RWPE2 (cell line): ENCODE measurements at regions not wholly inside any gene's neighbourhood (a gene's known extent, or its start where the extent isn't known, plus 50 kb on each side); places are given as distances from the start of the nearest gene placed in this dataset.
"Not testable (repeated sequence)": the region's sequence is repeated elsewhere in the genome, so short reads cannot be mapped to it uniquely, and the experiment has no call there.

Experiments used
- ATAC-seq: fragments of 200-7000 bp; cut with Tn5 transposase; 3 replicates; pipeline ENCODE4 v1.9.1; 2021; ENCODE audit warnings: low read depth
- DNase-seq: peaks from one replicate; pipeline ENCODE4 v3.0.0-alpha.2; 2020; ENCODE audit warnings: low spot score
- H3K27ac ChIP-seq: fragments of 450-650 bp; 2 replicates; pipeline ENCODE4 v1.5.1; 2017; ENCODE audit warnings: mild to moderate bottlenecking; ENCODE audit not compliant: poor library complexity, severe bottlenecking
- H3K27me3 ChIP-seq: fragments of 250-450 bp; sonication (Bioruptor Pico); 2 replicates; pipeline ENCODE4 v1.5.1; 2021; ENCODE audit warnings: mild to moderate bottlenecking, moderate library complexity; ENCODE audit not compliant: insufficient read depth, poor library complexity, severe bottlenecking
- H3K36me3 ChIP-seq: fragments of 250-450 bp; sonication (Bioruptor Pico); 2 replicates; pipeline ENCODE4 v1.5.1; 2020; ENCODE audit warnings: low read depth, mild to moderate bottlenecking, moderate library complexity
- H3K4me1 ChIP-seq: fragments of 250-450 bp; sonication (Bioruptor Pico); 2 replicates; pipeline ENCODE4 v1.5.1; 2021; ENCODE audit warnings: mild to moderate bottlenecking, moderate library complexity; ENCODE audit not compliant: insufficient read depth, poor library complexity, severe bottlenecking
- H3K4me3 ChIP-seq: fragments of 250-450 bp; sonication (Bioruptor Pico); 2 replicates; pipeline ENCODE4 v1.5.1; 2021; ENCODE audit warnings: mild to moderate bottlenecking, moderate library complexity; ENCODE audit not compliant: severe bottlenecking
- H3K9me3 ChIP-seq: fragments of 250-450 bp; sonication (Bioruptor Pico); 2 replicates; pipeline ENCODE4 v1.5.1; 2021; ENCODE audit warnings: mild to moderate bottlenecking, moderate library complexity; ENCODE audit not compliant: severe bottlenecking
- CTCF ChIP-seq: fragments of 450-650 bp; IDR thresholded peaks from one replicate; pipeline ENCODE4 v1.5.1; 2017; ENCODE audit warnings: mild to moderate bottlenecking, moderate library complexity; ENCODE audit not compliant: poor library complexity, severe bottlenecking

GRCh38 chr9:79089054-79089560, 482.7 kb upstream of the TLE4 start:
- ATAC-seq = no peak
- Histone ChIP-seq H3K4me3 (no peak overlapping the region), H3K36me3 (no peaks in the 10 kb centered on the region), H3K27ac (no peak overlapping the region), H3K9me3 (no peaks in the 10 kb centered on the region), H3K27me3 (no peaks in the 10 kb centered on the region), H3K4me1 (no peaks in the 10 kb centered on the region)
- DNase-seq = no peak
- no peak for TF ChIP-seq CTCF

GRCh38 chr9:79089851-79090250, 481.9 kb upstream of the TLE4 start:
- ATAC-seq, DNase-seq, H3K27me3 ChIP-seq, H3K36me3 ChIP-seq, H3K9me3 ChIP-seq, H3K4me1 ChIP-seq, H3K27ac ChIP-seq, H3K4me3 ChIP-seq: not testable (repeated sequence)

GRCh38 chr9:79103257-79103656, 468.5 kb upstream of the TLE4 start:
- not testable (repeated sequence) for H3K9me3 ChIP-seq, H3K36me3 ChIP-seq, H3K4me1 ChIP-seq, ATAC-seq, DNase-seq, H3K27ac ChIP-seq, H3K4me3 ChIP-seq, H3K27me3 ChIP-seq

- Histone ChIP-seq H3K9me3 (peaks cover 4% of the 10 kb centered on the region), H3K36me3 (no peaks in the 10 kb centered on the region), H3K27ac (no peak overlapping the region), H3K27me3 (no peaks in the 10 kb centered on the region), H3K4me3 (no peak overlapping the region), H3K4me1 (no peaks in the 10 kb centered on the region)
- DNase-seq (no peak), ATAC-seq (no peak)
- TF ChIP-seq CTCF = no peak
Measured at GRCh38 chr9:79104216-79104615, 467.5 kb upstream of the TLE4 start.

- no peaks in the 10 kb centered on the region for H3K36me3 ChIP-seq
- H3K4me1 ChIP-seq = no peaks in the 10 kb centered on the region
- H3K27me3 ChIP-seq = no peaks in the 10 kb centered on the region
- DNase-seq = no peak
- no peak overlapping the region for H3K27ac ChIP-seq
- no peak for TF ChIP-seq CTCF
- H3K4me3 ChIP-seq = no peak overlapping the region
- no peak for ATAC-seq
- peaks cover 4% of the 10 kb centered on the region for H3K9me3 ChIP-seq
Measured at GRCh38 chr9:79104951-79105350, 466.8 kb upstream of the TLE4 start.

GRCh38 chr9:79107911-79108676, 463.7 kb upstream of the TLE4 start:
- Histone ChIP-seq H3K9me3 (peaks cover 4% of the 10 kb centered on the region), H3K27me3 (no peaks in the 10 kb centered on the region), H3K4me1 (no peaks in the 10 kb centered on the region), H3K27ac (no peak overlapping the region), H3K36me3 (no peaks in the 10 kb centered on the region), H3K4me3 (no peak overlapping the region)
- no peak for DNase-seq
- no peak for ATAC-seq
- no peak for TF ChIP-seq CTCF
